SJCRH30 (cell line): ENCODE measurements at regions not wholly inside any gene's neighbourhood (a gene's known extent, or its start where the extent isn't known, plus 50 kb on each side); places are given as distances from the start of the nearest gene placed in this dataset.

Source experiments
- DNase-seq, 2 experiments: peaks; one replicate each; pipeline ENCODE4 v3.0.0-alpha.2; 2015 to 2020
- H3K27ac ChIP-seq: fragments of 250-450 bp; sonication (Bioruptor Pico); 2 replicates; pipeline ENCODE4 v1.5.1; 2020; ENCODE audit warnings: mild to moderate bottlenecking, moderate library complexity
- H3K27me3 ChIP-seq: fragments of 250-450 bp; sonication (Bioruptor Pico); 2 replicates; pipeline ENCODE4 v1.5.1; 2020; ENCODE audit warnings: mild to moderate bottlenecking, moderate library complexity
- H3K36me3 ChIP-seq: fragments of 250-450 bp; sonication (Bioruptor Pico); 2 replicates; pipeline ENCODE4 v1.5.1; 2020; ENCODE audit warnings: mild to moderate bottlenecking, moderate library complexity
- H3K4me1 ChIP-seq: fragments of 250-450 bp; sonication (Bioruptor Pico); 2 replicates; pipeline ENCODE4 v1.5.1; 2020; ENCODE audit warnings: mild to moderate bottlenecking, moderate library complexity
- H3K4me3 ChIP-seq: fragments of 250-450 bp; sonication (Bioruptor Pico); 2 replicates; pipeline ENCODE4 v1.5.1; 2020; ENCODE audit warnings: mild to moderate bottlenecking, moderate library complexity
- H3K9me3 ChIP-seq: fragments of 250-450 bp; sonication (Bioruptor Pico); replicated peaks from 2 replicates; pipeline ENCODE4 v1.5.1; 2020; ENCODE audit warnings: mild to moderate bottlenecking, moderate library complexity

DNA sequence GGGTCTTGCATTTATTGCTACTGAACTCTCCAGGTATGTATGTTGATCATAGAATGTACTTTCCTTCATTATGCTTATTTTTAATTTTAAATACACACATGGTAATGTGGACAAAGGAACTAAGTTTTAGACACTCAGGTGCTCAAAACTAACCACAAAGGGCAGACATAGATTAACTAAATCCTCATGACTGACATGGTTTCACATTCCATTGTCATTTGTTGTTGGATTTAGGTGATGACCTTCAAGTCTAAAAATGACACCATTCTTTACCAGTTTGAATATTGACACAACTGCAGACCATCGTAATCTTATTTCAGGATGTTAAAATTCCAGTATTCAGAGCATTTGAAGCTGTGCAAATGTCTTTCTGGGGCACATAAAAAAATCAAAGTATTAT, 128.4 kb downstream of the BBS10 start:
- no peaks in the 10 kb centered on the region for H3K4me1 ChIP-seq
- no peak overlapping the region for H3K27ac ChIP-seq

DNA sequence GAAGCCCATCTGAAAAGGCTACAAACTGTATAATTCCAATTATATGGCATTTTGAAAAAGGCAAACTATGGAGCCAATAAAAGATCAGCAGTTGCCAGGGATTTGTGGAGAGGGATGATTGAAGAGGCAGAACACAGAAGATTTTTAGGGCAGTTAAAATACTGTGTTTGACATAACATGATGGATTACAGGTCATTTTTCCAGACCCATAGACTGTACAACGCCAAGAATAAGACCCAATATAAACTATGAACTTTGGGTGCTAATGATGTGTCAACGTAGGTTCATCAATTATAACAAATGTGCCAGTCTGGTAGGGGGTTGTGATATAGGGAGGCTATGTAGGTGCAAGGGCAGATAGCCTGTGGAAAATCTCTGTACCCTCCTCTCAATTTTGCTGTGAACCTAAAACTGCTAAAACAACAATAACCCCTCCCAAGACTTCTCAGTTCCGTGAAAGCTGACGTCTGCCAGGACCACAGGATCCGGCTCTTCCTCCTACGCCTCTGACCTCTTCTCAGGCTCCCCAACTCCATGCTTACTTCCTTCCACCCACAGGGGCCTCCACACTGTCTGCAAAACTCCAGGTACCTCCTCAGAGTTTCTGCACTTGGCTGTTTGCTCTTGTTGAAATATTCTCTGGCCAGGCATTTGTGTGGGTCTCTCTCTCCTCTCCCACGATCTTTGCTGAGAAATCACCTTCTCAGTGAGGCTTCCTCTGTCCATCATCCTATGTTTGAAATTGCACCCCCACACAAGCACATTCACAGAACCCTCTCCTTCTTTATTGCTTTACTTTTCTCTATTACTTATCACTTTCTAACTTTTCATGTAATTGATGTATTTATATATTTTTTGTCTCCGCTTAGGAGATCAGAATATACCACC, 131.4 kb downstream of the BBS10 start:
- no peaks in the 10 kb centered on the region for H3K27me3 ChIP-seq
- no peak overlapping the region for H3K27ac ChIP-seq
- DNase-seq: no peak
- no peaks in the 10 kb centered on the region for H3K9me3 ChIP-seq
- H3K36me3 ChIP-seq: no peaks in the 10 kb centered on the region
- H3K4me1 ChIP-seq: no peaks in the 10 kb centered on the region
- no peak overlapping the region for H3K4me3 ChIP-seq

More for the DNA sequence above, 128.4 kb downstream of the BBS10 start:
- Histone ChIP-seq H3K9me3 (no peaks in the 10 kb centered on the region), H3K4me3 (no peak overlapping the region), H3K27me3 (no peaks in the 10 kb centered on the region), H3K36me3 (no peaks in the 10 kb centered on the region)
- DNase-seq: no peak

DNA sequence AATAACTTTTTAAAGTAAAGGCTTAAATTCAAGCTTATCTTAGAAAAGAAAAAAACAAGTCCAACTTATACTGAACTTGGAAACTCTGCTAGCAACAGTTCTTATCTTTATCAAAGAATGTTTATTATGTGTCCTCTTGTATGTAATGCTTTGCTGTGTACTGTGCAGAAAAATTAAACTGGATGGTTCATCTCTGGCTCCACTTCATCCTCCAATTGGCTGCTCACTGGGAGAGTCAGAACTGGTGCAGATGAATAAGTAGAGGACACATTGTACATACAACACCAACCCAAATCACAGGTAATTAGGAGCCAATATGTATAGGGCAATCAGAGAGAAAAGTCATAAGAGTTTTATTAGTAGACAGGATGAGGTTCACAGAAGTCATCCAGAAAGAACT, 123.6 kb upstream of the NAP1L1 start:
- Histone ChIP-seq H3K4me3 (no peak overlapping the region), H3K9me3 (no peaks in the 10 kb centered on the region), H3K36me3 (no peaks in the 10 kb centered on the region), H3K4me1 (no peaks in the 10 kb centered on the region), H3K27ac (no peak overlapping the region), H3K27me3 (no peaks in the 10 kb centered on the region)
- no peak for DNase-seq

DNA sequence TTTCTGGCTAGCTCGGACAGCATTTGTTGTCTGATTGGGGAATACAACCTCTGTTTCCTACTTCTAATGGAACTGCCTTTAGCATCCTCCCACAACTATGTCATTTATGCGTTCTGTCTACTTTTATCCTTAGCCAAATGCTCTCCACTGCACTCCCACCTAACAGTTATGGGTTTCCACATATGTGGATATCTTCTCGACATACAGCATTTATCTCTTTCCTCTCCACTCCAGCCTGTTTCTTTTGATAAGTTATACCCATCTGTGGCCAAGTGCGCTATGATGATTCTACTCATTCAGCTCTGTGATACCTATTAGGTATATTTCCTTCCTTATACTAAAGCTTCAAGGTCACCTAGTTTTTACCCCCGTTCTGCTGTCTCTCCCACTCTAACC, 122.2 kb upstream of the NAP1L1 start:
- no peaks in the 10 kb centered on the region for H3K4me1 ChIP-seq
- H3K36me3 ChIP-seq: no peaks in the 10 kb centered on the region
- DNase-seq: no peak
- no peak overlapping the region for H3K4me3 ChIP-seq
- H3K27ac ChIP-seq: no peak overlapping the region
- no peaks in the 10 kb centered on the region for H3K27me3 ChIP-seq
- no peaks in the 10 kb centered on the region for H3K9me3 ChIP-seq

DNA sequence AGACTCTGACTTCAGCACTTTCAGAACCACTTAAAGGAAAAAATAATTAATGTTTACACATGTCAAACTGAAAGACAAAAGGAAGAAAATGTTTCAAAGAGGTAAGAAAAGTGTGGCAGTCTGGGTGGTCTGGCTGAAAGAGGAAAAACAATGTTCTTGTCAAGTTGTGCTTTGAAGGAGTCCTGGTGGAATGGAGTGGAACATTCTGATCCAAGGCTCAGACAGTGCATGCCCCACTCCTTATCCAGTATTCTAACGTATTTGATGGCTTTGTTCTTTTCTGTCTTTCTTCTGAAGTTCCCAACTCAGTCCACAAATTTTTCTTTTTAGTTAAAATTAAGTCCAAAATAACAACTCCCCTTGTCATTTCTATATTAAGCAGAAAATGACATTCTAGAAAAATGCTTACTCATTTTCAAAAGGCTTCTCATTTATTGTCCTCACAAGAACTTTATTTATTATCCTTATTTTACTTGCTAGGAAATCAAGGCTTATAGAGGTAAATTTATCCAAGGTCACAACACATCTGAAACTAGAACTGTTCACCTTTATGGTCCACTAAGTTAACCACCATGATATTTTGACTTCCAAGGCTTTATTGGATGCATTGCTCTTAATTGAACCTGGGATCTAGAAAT, 121.7 kb upstream of the NAP1L1 start:
- Histone ChIP-seq H3K27ac (no peak overlapping the region), H3K4me1 (no peaks in the 10 kb centered on the region), H3K9me3 (no peaks in the 10 kb centered on the region; the same call in 1 of the 2 replicates), H3K27me3 (no peaks in the 10 kb centered on the region), H3K36me3 (no peaks in the 10 kb centered on the region), H3K4me3 (no peak overlapping the region)
- DNase-seq: no peak

DNA sequence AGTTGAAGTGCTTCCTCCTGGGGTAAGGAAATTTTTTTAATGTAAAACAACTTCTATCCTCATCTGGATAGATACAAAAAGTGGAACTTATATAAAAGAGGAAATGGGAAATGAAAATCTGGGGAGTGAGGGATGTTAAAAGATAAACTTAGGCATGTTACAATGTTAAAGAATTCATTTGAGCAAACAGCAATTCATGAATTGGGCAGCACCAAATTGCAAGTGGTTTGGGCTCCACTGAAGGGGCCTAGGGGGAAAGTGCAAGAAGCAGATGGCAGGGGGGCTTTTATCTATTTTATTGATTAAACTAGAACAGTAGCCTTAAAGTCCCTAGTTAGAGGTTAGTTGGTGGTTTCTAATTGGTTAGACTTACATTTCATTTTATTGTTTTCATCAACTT, 118.1 kb upstream of the NAP1L1 start:
- no peak overlapping the region for H3K27ac ChIP-seq
- DNase-seq: no peak
- no peaks in the 10 kb centered on the region for H3K4me1 ChIP-seq

DNA sequence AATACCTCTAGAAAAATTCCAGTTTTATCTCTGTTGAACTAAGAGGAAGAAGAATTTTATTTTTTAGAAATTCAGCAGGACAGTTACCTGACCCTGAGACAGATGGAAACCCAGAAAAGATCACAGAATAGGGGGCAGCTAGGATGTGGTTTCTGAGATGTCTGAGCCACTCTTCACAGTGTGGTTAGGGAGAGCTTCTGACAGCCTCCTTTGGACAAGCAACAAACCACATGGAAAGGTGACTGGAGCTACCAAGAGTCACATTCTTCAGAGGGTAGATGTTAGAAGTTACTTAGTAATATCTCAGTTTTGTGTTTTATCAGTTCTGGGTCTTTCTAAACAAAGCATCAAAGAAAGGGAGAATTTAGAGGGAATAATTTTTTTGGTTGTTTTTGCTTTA, 117.3 kb upstream of the NAP1L1 start:
- H3K27me3 ChIP-seq: no peaks in the 10 kb centered on the region
- no peak overlapping the region for H3K4me3 ChIP-seq
- H3K36me3 ChIP-seq: no peaks in the 10 kb centered on the region
- H3K9me3 ChIP-seq: peaks cover 24% of the 10 kb centered on the region
- H3K27ac ChIP-seq: no peak overlapping the region
- DNase-seq: peak in 1 of 2 experiments; percentile 12
- no peaks in the 10 kb centered on the region for H3K4me1 ChIP-seq

More for the DNA sequence above, 118.1 kb upstream of the NAP1L1 start:
- Histone ChIP-seq H3K27me3 (no peaks in the 10 kb centered on the region), H3K36me3 (no peaks in the 10 kb centered on the region), H3K4me3 (no peak overlapping the region), H3K9me3 (peaks cover 22% of the 10 kb centered on the region)

DNA sequence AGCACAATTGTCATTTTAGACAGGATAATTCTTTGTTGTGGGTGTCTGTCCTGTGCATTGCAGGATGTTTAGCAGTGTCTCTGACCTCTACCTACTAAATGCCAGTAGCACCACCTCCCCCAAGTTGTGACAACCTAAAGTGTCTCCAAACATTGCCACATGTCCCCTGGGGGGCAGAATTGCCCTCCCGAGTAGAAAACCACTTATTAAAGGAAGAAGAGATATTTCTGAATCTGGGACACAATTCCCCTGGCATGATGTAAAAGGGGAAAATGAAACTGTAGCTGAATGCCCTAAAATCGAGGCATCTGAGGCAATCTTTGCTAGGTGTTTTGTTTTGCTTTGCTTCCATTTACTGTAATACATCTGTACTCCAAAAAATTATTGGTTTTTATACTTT, 116.8 kb upstream of the NAP1L1 start:
- no peak overlapping the region for H3K4me3 ChIP-seq
- no peak for DNase-seq

DNA sequence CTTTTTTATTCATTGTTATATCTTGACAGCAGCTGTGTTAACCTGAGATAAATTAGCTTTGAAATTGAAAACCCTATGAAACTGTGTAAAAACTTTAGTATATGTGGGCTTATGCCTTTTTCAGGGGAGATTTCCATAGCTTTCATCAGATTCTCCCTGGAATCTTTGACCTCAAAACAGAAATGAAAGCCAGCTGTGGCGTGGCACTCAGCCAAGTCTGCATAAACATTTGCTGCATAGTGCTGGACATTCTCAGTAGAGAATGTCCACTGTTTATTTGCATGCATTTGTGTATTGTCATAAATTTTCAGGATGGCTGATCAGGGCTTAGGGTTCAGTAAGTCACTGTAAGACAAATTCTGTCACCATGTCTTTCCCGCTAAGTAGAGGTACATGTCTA, 115.3 kb upstream of the NAP1L1 start:
- no peaks in the 10 kb centered on the region for H3K27me3 ChIP-seq
- DNase-seq: peak; percentile 62 to 71
- no peak overlapping the region for H3K4me3 ChIP-seq
- H3K4me1 ChIP-seq: no peaks in the 10 kb centered on the region
- peaks cover 24% of the 10 kb centered on the region for H3K9me3 ChIP-seq
- H3K27ac ChIP-seq: no peak overlapping the region
- no peaks in the 10 kb centered on the region for H3K36me3 ChIP-seq

More for the DNA sequence above, 116.8 kb upstream of the NAP1L1 start:
- Histone ChIP-seq H3K27ac (no peak overlapping the region), H3K4me1 (no peaks in the 10 kb centered on the region), H3K27me3 (no peaks in the 10 kb centered on the region), H3K9me3 (peaks cover 24% of the 10 kb centered on the region), H3K36me3 (no peaks in the 10 kb centered on the region)

DNA sequence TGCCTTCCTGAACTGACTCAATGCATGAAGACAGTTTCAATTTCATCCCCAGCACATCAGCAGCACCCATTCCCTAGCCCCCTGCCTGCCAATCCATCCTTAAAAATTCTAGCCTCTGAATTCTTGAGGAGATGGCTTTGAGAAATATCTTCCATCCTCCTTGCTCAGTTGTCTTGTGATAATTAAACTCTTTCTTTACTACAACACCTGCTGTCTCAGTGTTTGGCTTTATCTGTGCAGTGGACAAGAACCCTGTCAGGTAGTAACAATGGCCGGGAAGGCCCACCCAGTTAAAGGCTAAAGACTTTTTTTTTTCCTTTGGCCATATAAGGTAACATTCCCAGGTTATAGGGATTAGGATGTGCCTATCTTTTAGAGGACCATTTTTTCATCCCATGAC, 114.4 kb upstream of the NAP1L1 start:
- H3K9me3 ChIP-seq: peaks cover 24% of the 10 kb centered on the region
- no peak for DNase-seq
- no peak overlapping the region for H3K4me3 ChIP-seq
- H3K27me3 ChIP-seq: no peaks in the 10 kb centered on the region
- H3K27ac ChIP-seq: no peak overlapping the region
- H3K4me1 ChIP-seq: no peaks in the 10 kb centered on the region
- no peaks in the 10 kb centered on the region for H3K36me3 ChIP-seq

DNA sequence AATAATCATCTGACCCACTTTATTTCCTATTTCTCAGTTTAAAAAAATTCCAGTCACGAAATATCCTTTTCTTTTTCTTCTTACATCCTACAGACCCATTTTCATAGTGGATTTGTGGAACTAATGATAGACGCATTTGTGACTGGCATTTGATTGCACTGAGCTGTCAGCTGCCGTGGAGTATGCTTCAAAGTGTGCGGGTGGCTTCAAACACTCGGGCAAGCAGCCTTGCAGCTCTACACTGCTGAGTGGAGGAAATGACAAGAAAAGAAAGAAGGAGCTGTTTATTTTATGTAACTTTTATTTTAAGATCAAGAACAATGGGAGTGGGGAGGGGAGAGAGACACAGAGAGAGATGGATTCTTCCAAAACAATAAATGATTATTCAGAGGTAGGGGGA, 112.8 kb upstream of the NAP1L1 start:
- Histone ChIP-seq H3K27me3 (no peaks in the 10 kb centered on the region), H3K4me3 (no peak overlapping the region), H3K36me3 (no peaks in the 10 kb centered on the region), H3K4me1 (no peaks in the 10 kb centered on the region), H3K9me3 (peaks cover 24% of the 10 kb centered on the region), H3K27ac (no peak overlapping the region)
- DNase-seq: no peak

DNA sequence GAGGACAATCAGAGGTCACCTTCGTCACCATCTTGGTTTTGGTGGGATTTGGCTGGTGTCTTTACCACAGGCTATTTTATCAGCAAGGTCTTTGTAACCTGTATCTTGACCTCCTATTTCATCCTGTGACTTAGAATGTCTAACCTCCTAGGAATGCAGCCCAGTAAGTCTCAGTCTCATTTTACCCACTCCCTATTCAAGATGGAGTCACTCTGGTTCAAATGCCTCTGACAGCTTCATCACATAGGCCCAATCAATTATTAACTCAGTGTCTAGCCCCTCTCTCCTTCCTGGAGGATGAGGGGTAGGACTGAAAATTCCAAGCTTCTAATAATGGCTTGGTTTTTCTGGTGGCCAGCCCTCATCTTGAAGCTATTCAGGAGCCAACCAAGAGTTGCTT, 111.4 kb upstream of the NAP1L1 start:
- H3K27ac ChIP-seq: no peak overlapping the region
- peaks cover 24% of the 10 kb centered on the region for H3K9me3 ChIP-seq
- H3K4me1 ChIP-seq: no peaks in the 10 kb centered on the region
- no peak for DNase-seq
- no peak overlapping the region for H3K4me3 ChIP-seq
- no peaks in the 10 kb centered on the region for H3K36me3 ChIP-seq
- H3K27me3 ChIP-seq: no peaks in the 10 kb centered on the region

DNA sequence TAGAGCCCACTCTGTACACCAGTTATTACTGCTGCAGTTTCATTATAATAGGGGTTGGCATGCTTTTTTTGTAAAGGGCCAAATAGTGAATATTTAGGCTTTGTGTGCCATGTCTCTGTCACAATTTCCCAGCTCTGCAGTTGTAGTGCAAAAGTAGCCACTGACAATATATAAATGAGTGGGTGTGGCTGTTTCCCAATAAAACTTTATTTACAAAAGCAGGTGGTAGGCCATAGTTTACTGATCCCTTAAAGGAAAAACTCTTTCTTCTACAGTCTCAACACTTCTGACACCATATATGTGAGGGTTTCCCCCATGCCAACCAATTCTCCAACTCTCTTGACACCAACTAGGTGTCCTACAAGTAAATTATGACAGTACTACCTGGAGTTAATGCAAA, 110.2 kb upstream of the NAP1L1 start:
- Histone ChIP-seq H3K27ac (no peak overlapping the region), H3K36me3 (no peaks in the 10 kb centered on the region), H3K27me3 (no peaks in the 10 kb centered on the region), H3K9me3 (peaks cover 18% of the 10 kb centered on the region), H3K4me3 (no peak overlapping the region), H3K4me1 (no peaks in the 10 kb centered on the region)
- DNase-seq: no peak

DNA sequence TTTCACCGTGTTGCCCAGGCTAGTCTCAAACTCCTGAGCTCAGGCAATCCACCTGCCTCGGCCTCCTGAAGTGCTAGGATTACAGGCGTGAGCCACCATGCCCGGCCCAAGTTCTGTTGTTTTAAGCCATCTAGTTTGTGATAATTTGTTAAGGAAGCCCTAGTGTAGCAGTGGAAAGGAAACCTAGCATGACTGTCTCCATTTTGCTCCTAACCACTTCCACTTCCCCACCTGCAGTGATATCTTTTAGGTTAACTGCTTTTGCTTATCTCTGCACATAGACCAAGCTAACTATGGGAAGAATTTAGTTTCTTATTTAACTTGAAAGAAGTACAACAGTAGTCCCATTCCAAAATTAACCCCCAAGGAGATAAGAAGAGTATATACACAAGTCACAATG, 109.5 kb upstream of the NAP1L1 start:
- DNase-seq: no peak
- no peak overlapping the region for H3K27ac ChIP-seq
- H3K27me3 ChIP-seq: no peaks in the 10 kb centered on the region
- H3K9me3 ChIP-seq: peaks cover 10% of the 10 kb centered on the region
- H3K36me3 ChIP-seq: no peaks in the 10 kb centered on the region
- no peak overlapping the region for H3K4me3 ChIP-seq
- H3K4me1 ChIP-seq: no peaks in the 10 kb centered on the region

DNA sequence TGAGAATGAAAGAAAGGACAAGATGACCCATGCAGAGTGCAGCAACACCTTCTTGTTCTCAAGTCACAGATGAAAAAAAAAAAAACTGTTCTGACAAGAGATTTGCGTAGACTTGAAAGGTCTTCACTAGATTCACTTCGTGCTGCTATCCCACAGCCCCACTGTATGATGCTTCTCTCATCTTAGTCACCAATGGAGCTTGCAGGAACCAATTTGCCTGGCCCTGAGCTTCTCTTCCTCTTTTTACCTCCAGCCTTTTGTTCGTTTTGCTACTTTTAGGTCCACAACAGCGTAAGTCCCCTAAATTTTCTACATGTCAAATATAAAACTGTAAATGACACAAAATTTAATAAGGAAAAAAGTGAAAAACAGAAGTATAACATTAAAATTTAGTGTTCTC, 107.9 kb upstream of the NAP1L1 start:
- Histone ChIP-seq H3K27ac (no peak overlapping the region), H3K9me3 (no peaks in the 10 kb centered on the region), H3K36me3 (no peaks in the 10 kb centered on the region), H3K27me3 (no peaks in the 10 kb centered on the region), H3K4me1 (no peaks in the 10 kb centered on the region), H3K4me3 (no peak overlapping the region)
- no peak for DNase-seq

DNA sequence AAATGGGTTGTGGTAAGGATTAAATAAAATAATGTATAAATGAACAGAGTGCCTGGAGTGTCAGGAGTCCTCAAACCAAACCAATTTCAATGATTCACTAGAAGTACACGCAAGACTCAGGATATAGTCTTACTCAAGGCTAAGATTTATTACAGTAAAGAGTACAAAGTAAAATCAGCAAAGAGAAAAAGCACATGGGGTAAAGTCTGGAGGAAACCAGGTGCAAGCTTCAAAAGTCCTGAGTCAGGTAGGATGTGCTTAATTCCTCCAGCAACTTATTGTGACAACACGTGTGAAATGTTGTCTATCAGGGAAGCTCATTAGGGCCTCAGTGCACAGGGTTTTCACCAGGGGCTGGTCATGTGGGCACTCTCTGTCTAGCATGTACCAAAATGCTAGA, 105.8 kb upstream of the NAP1L1 start:
- DNase-seq: no peak
- H3K4me3 ChIP-seq: no peak overlapping the region
- no peaks in the 10 kb centered on the region for H3K9me3 ChIP-seq
- no peaks in the 10 kb centered on the region for H3K36me3 ChIP-seq
- H3K27ac ChIP-seq: no peak overlapping the region
- H3K4me1 ChIP-seq: no peaks in the 10 kb centered on the region
- H3K27me3 ChIP-seq: no peaks in the 10 kb centered on the region
